H1 (cell line): ENCODE measurements at regions not wholly inside any gene's neighbourhood (a gene's known extent, or its start where the extent isn't known, plus 50 kb on each side); places are given as distances from the start of the nearest gene placed in this dataset.

Experiments
- CTCF ChIP-seq, 3 experiments: IDR thresholded peaks; 1 replicate in 2 of 3; 2 replicates in 1 of 3; pipeline versions ENCODE4 v1.5.1 to v1.6.1; 2011; ENCODE audit warnings: low read length in 3 of 3, mild to moderate bottlenecking in 3 of 3, inconsistent platforms in 2 of 3, low read depth in 1 of 3, moderate library complexity in 1 of 3; ENCODE audit not compliant: insufficient read depth in 1 of 3; ENCODE audit errors: control extremely low read depth in 1 of 3
- EGR1 ChIP-seq: IDR thresholded peaks from 2 replicates; pipeline ENCODE4 v1.6.1; 2011; ENCODE audit warnings: low read depth, low read length, borderline replicate concordance
- EP300 ChIP-seq, 2 experiments: IDR thresholded peaks; 1 replicate in 1 of 2; 2 replicates in 1 of 2; pipeline ENCODE4 v1.6.1; 2011 to 2012; ENCODE audit warnings: low read depth in 2 of 2, low read length in 2 of 2, mild to moderate bottlenecking in 2 of 2, borderline replicate concordance in 1 of 2, inconsistent platforms in 1 of 2, moderate library complexity in 1 of 2
- EZH2 ChIP-seq: fragments of 200-600 bp; sonication (generic); IDR thresholded peaks from 2 replicates; pipeline ENCODE4 v1.7.1; 2012; ENCODE audit warnings: low read depth, mild to moderate bottlenecking, moderate library complexity, low read length, inconsistent platforms; ENCODE audit not compliant: severe bottlenecking
- FOSL1 ChIP-seq: IDR thresholded peaks from 2 replicates; pipeline ENCODE4 v1.6.1; 2011; ENCODE audit warnings: mild to moderate bottlenecking, low read depth, low read length, moderate library complexity; ENCODE audit not compliant: insufficient read depth
- HDAC6 ChIP-seq: IDR thresholded peaks from one replicate; pipeline ENCODE4 v1.7.1; 2012; ENCODE audit warnings: low read depth, mild to moderate bottlenecking, inconsistent platforms, low read length, moderate library complexity
- POLR2A ChIP-seq, 2 experiments: IDR thresholded peaks; 1 replicate in 1 of 2; 2 replicates in 1 of 2; pipeline ENCODE4 v1.6.1; 2011; ENCODE audit warnings: low read depth in 2 of 2, low read length in 2 of 2, mild to moderate bottlenecking in 2 of 2; ENCODE audit errors: control extremely low read depth in 1 of 2
- POLR2AphosphoS5 ChIP-seq: IDR thresholded peaks from 2 replicates; pipeline ENCODE4 v1.6.1; 2011; ENCODE audit warnings: low read depth, low read length
- SIN3A ChIP-seq, 2 experiments: IDR thresholded peaks in 1 of 2; conservative IDR thresholded peaks in 1 of 2; 2 replicates each; pipeline ENCODE4 v1.6.1; 2011 to 2012; ENCODE audit warnings: low read length in 2 of 2, improper control_type of control experiment in 1 of 2, low read depth in 1 of 2, mild to moderate bottlenecking in 1 of 2
- SUZ12 ChIP-seq: fragments of 200-600 bp; sonication (generic); IDR thresholded peaks from 2 replicates; pipeline ENCODE4 v1.6.1; 2012; ENCODE audit warnings: mild to moderate bottlenecking, inconsistent platforms, low read length, moderate library complexity, mixed read lengths
- TCF12 ChIP-seq: IDR thresholded peaks from 2 replicates; pipeline ENCODE4 v1.6.1; 2011; ENCODE audit warnings: low read depth, mild to moderate bottlenecking, low read length
- USF2 ChIP-seq: IDR thresholded peaks from 2 replicates; pipeline ENCODE4 v1.6.1; 2011; ENCODE audit warnings: low read length, improper control_type of control experiment
- YY1 ChIP-seq: IDR thresholded peaks from 2 replicates; pipeline ENCODE4 v1.6.1; 2011; ENCODE audit warnings: low read depth, mild to moderate bottlenecking, low read length
- TF ChIP-seq, protein P1 (sequence below): IDR thresholded peaks from 2 replicates; pipeline ENCODE4 v1.6.1; 2012; ENCODE audit warnings: low read length, inconsistent platforms

DNA sequence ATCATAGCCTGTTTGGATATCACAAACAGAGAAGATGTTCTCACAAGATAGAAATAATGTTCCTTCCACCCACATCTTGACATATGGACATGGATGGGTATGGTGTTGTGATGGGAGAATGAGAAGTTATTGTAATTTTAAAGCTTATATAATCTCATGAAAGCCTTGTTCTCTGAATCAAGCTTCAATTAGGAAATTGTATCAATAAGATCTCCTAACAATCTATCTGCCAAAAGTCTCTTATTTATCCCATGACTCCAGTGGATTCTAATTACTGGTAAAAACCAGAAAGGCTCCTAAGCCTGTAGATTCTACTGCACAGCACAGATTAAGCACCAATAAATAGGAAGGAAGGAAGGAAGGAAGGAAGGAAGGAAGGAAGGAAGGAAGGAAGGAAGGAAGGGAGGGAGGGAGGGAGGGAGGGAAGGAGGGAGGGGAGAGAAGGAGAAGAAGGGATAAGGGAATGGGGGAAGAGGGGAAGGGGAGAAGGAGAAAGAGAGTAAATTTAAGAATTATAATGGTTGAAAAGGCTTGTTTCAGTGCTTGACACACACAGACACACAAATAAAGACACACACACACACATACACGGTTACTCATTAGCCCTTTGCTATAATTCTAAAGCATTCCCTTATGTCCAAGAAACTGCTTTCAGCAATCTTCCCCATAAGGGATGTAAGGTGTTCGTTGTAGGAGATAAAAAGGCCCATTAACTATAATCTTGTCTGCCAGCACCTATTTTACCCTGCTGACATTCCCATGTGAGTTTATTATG, 258.0 kb upstream of the API5 start:
- no peak for TF ChIP-seq CTCF (IDR thresholded peaks at IDR 0.05; ENCODE audit: control extremely low read depth in 1 of 3, insufficient read depth in 1 of 3, low read depth in 1 of 3, low read length in 3 of 3)
- TF ChIP-seq EP300 (IDR thresholded peaks at IDR 0.05; ENCODE audit: borderline replicate concordance in 1 of 2, low read depth in 2 of 2, low read length in 2 of 2): no peak
- no peak for TF ChIP-seq POLR2AphosphoS5
- no peak for TF ChIP-seq FOSL1
- TF ChIP-seq TCF12: no peak
- no peak for TF ChIP-seq HDAC6
- TF ChIP-seq SIN3A (conservative IDR thresholded peaks at IDR 0.05 in 1 of 2, IDR thresholded peaks at IDR 0.05 in 1 of 2; ENCODE audit: low read depth in 1 of 2, low read length in 2 of 2): no peak
- no peak for TF ChIP-seq POLR2A (IDR thresholded peaks at IDR 0.05; ENCODE audit: control extremely low read depth in 1 of 2, low read depth in 2 of 2, low read length in 2 of 2)
- no peak for TF ChIP-seq SUZ12
- no peak for TF ChIP-seq EZH2
- no peak for TF ChIP-seq EGR1
- no peak for TF ChIP-seq USF2
- TF ChIP-seq, protein P1, sequence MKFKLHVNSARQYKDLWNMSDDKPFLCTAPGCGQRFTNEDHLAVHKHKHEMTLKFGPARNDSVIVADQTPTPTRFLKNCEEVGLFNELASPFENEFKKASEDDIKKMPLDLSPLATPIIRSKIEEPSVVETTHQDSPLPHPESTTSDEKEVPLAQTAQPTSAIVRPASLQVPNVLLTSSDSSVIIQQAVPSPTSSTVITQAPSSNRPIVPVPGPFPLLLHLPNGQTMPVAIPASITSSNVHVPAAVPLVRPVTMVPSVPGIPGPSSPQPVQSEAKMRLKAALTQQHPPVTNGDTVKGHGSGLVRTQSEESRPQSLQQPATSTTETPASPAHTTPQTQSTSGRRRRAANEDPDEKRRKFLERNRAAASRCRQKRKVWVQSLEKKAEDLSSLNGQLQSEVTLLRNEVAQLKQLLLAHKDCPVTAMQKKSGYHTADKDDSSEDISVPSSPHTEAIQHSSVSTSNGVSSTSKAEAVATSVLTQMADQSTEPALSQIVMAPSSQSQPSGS: no peak
- no peak for TF ChIP-seq YY1
